Dendritic cell treated with granulocyte-macrophage colony-stimulating factor and Interleukin-4, amounts not matched to agents 40 ng/mL and 50 ng/mL, for 4 days (primary cell): ENCODE measurements at regions not wholly inside any gene's neighbourhood (a gene's known extent, or its start where the extent isn't known, plus 50 kb on each side); places are given as distances from the start of the nearest gene placed in this dataset.

Experiments
- H3K27ac Mint-ChIP-seq: one replicate; pipeline ENCODE4 v1.8.0; 2022; ENCODE audit warnings: mild to moderate bottlenecking, mixed read lengths
- H3K27me3 Mint-ChIP-seq: one replicate; pipeline ENCODE4 v1.8.0; 2022; ENCODE audit warnings: mild to moderate bottlenecking, mixed read lengths
- H3K36me3 Mint-ChIP-seq: one replicate; pipeline ENCODE4 v1.8.0; 2022; ENCODE audit warnings: low read depth, mixed read lengths
- H3K4me1 Mint-ChIP-seq: one replicate; pipeline ENCODE4 v1.8.0; 2022; ENCODE audit warnings: low read depth, mixed read lengths
- H3K4me3 Mint-ChIP-seq: one replicate; pipeline ENCODE4 v1.8.0; 2022; ENCODE audit warnings: mild to moderate bottlenecking, moderate library complexity, mixed read lengths
- H3K9me3 Mint-ChIP-seq: one replicate; pipeline ENCODE4 v1.8.0; 2022; ENCODE audit warnings: mixed read lengths
- intact Hi-C: fragments of 100-400 bp; cut with micrococcal nuclease; formaldehyde crosslinking; loops from one replicate; pipeline ENCODE4 v1.15.0; 2022

GRCh38 chr2:129731907-129732629 is 247.4 kb upstream of the RAB6C start:
- Mint-ChIP-seq H3K9me3 (no peaks in the 10 kb centered on the region), H3K4me3 (no peak overlapping the region), H3K27me3 (peaks cover 8% of the 10 kb centered on the region), H3K36me3 (no peaks in the 10 kb centered on the region), H3K4me1 (no peaks in the 10 kb centered on the region), H3K27ac (no peak overlapping the region)
- intact Hi-C loops = no loop called here

- Mint-ChIP-seq H3K4me1 (no peaks in the 10 kb centered on the region), H3K27me3 (peaks cover 7% of the 10 kb centered on the region), H3K36me3 (no peaks in the 10 kb centered on the region), H3K27ac (no peak overlapping the region), H3K4me3 (no peak overlapping the region), H3K9me3 (no peaks in the 10 kb centered on the region)
- intact Hi-C loops = no loop called here
These were observed 246.8 kb upstream of the RAB6C start for GRCh38 chr2:129732630-129733026.

GRCh38 chr2:129733041-129733440 is 246.4 kb upstream of the RAB6C start:
- no peaks in the 10 kb centered on the region for H3K9me3 Mint-ChIP-seq
- no peaks in the 10 kb centered on the region for H3K36me3 Mint-ChIP-seq
- H3K27ac Mint-ChIP-seq = no peak overlapping the region
- no peak overlapping the region for H3K4me3 Mint-ChIP-seq
- no peaks in the 10 kb centered on the region for H3K4me1 Mint-ChIP-seq
- intact Hi-C loops = no loop called here
- peaks cover 6% of the 10 kb centered on the region for H3K27me3 Mint-ChIP-seq

- no peaks in the 10 kb centered on the region for H3K9me3 Mint-ChIP-seq
- H3K4me1 Mint-ChIP-seq = no peaks in the 10 kb centered on the region
- no peak overlapping the region for H3K4me3 Mint-ChIP-seq
- intact Hi-C loops = no loop called here
- H3K27me3 Mint-ChIP-seq = peaks cover 6% of the 10 kb centered on the region
- H3K27ac Mint-ChIP-seq = no peak overlapping the region
- H3K36me3 Mint-ChIP-seq = no peaks in the 10 kb centered on the region
These were observed 245.9 kb upstream of the RAB6C start for GRCh38 chr2:129733579-129733978.

- no peak overlapping the region for H3K4me3 Mint-ChIP-seq
- H3K9me3 Mint-ChIP-seq = no peaks in the 10 kb centered on the region
- H3K4me1 Mint-ChIP-seq = no peaks in the 10 kb centered on the region
- H3K27me3 Mint-ChIP-seq = peaks cover 8% of the 10 kb centered on the region
- H3K27ac Mint-ChIP-seq = no peak overlapping the region
- H3K36me3 Mint-ChIP-seq = no peaks in the 10 kb centered on the region
- intact Hi-C loops = no loop called here
These were observed 245.0 kb upstream of the RAB6C start for GRCh38 chr2:129734343-129735034.

- H3K4me1 Mint-ChIP-seq = no peaks in the 10 kb centered on the region
- intact Hi-C loops = no loop called here
These were observed 243.9 kb upstream of the RAB6C start for GRCh38 chr2:129735576-129735975.

GRCh38 chr2:129737660-129738527 is 241.6 kb upstream of the RAB6C start:
- H3K27ac Mint-ChIP-seq = no peak overlapping the region
- no peak overlapping the region for H3K4me3 Mint-ChIP-seq
- no peaks in the 10 kb centered on the region for H3K9me3 Mint-ChIP-seq
- no peaks in the 10 kb centered on the region for H3K36me3 Mint-ChIP-seq
- no peaks in the 10 kb centered on the region for H3K4me1 Mint-ChIP-seq
- peaks cover 12% of the 10 kb centered on the region for H3K27me3 Mint-ChIP-seq
- intact Hi-C loops = no loop called here

More at GRCh38 chr2:129735576-129735975, 243.9 kb upstream of the RAB6C start:
- H3K27me3 Mint-ChIP-seq = peaks cover 10% of the 10 kb centered on the region
- H3K36me3 Mint-ChIP-seq = no peaks in the 10 kb centered on the region
- H3K9me3 Mint-ChIP-seq = no peaks in the 10 kb centered on the region
- H3K27ac Mint-ChIP-seq = no peak overlapping the region
- H3K4me3 Mint-ChIP-seq = no peak overlapping the region

GRCh38 chr2:129738799-129739198 is 240.7 kb upstream of the RAB6C start:
- H3K27ac Mint-ChIP-seq = no peak overlapping the region
- peaks cover 12% of the 10 kb centered on the region for H3K27me3 Mint-ChIP-seq
- H3K4me1 Mint-ChIP-seq = no peaks in the 10 kb centered on the region
- H3K36me3 Mint-ChIP-seq = no peaks in the 10 kb centered on the region
- intact Hi-C loops = no loop called here
- H3K9me3 Mint-ChIP-seq = no peaks in the 10 kb centered on the region
- no peak overlapping the region for H3K4me3 Mint-ChIP-seq

- Mint-ChIP-seq H3K4me3 (no peak overlapping the region), H3K9me3 (peaks cover 2% of the 10 kb centered on the region), H3K36me3 (no peaks in the 10 kb centered on the region), H3K27me3 (peaks cover 12% of the 10 kb centered on the region), H3K4me1 (no peaks in the 10 kb centered on the region), H3K27ac (no peak overlapping the region)
- intact Hi-C loops = no loop called here
These were observed 239.0 kb upstream of the RAB6C start for GRCh38 chr2:129740504-129740903.

- peaks cover 15% of the 10 kb centered on the region for H3K27me3 Mint-ChIP-seq
- intact Hi-C loops = no loop called here
- peaks cover 5% of the 10 kb centered on the region for H3K36me3 Mint-ChIP-seq
- H3K27ac Mint-ChIP-seq = no peak overlapping the region
- H3K4me1 Mint-ChIP-seq = no peaks in the 10 kb centered on the region
- H3K9me3 Mint-ChIP-seq = peaks cover 9% of the 10 kb centered on the region
- no peak overlapping the region for H3K4me3 Mint-ChIP-seq
These were observed 238.3 kb upstream of the RAB6C start for GRCh38 chr2:129741165-129741564.

GRCh38 chr2:129741623-129742022 is 237.8 kb upstream of the RAB6C start:
- intact Hi-C loops = no loop called here
- H3K9me3 Mint-ChIP-seq = peaks cover 13% of the 10 kb centered on the region
- H3K4me3 Mint-ChIP-seq = no peak overlapping the region
- no peak overlapping the region for H3K27ac Mint-ChIP-seq
- no peaks in the 10 kb centered on the region for H3K4me1 Mint-ChIP-seq
- H3K36me3 Mint-ChIP-seq = peaks cover 9% of the 10 kb centered on the region
- H3K27me3 Mint-ChIP-seq = peaks cover 15% of the 10 kb centered on the region

- Mint-ChIP-seq H3K27ac (no peak overlapping the region), H3K27me3 (peaks cover 15% of the 10 kb centered on the region), H3K9me3 (peaks cover 15% of the 10 kb centered on the region), H3K36me3 (peaks cover 10% of the 10 kb centered on the region), H3K4me3 (no peak overlapping the region), H3K4me1 (peaks cover 3% of the 10 kb centered on the region)
- intact Hi-C loops = no loop called here
These were observed 236.9 kb upstream of the RAB6C start for GRCh38 chr2:129742415-129743180.

- Mint-ChIP-seq H3K27ac (no peak overlapping the region), H3K9me3 (peaks cover 15% of the 10 kb centered on the region), H3K27me3 (peaks cover 13% of the 10 kb centered on the region), H3K4me1 (peaks cover 17% of the 10 kb centered on the region), H3K36me3 (peaks cover 10% of the 10 kb centered on the region), H3K4me3 (no peak overlapping the region)
- intact Hi-C loops = no loop called here
These were observed 235.3 kb upstream of the RAB6C start for GRCh38 chr2:129744141-129744540.
